NCI-H345 treated with DMSO at 0.1 percent for 48 hours (cell line): ENCODE measurements at regions not wholly inside any gene's neighbourhood (a gene's known extent, or its start where the extent isn't known, plus 50 kb on each side); places are given as distances from the start of the nearest gene placed in this dataset.
A peak's percentile ranks its signal among the peaks of the same experiment; 100 is the strongest.

Source experiments
- DNase-seq: peaks from one replicate; lab custom pipeline; 2025; ENCODE audit not compliant: unreplicated experiment; lab: John Stamatoyannopoulos, UW

DNA sequence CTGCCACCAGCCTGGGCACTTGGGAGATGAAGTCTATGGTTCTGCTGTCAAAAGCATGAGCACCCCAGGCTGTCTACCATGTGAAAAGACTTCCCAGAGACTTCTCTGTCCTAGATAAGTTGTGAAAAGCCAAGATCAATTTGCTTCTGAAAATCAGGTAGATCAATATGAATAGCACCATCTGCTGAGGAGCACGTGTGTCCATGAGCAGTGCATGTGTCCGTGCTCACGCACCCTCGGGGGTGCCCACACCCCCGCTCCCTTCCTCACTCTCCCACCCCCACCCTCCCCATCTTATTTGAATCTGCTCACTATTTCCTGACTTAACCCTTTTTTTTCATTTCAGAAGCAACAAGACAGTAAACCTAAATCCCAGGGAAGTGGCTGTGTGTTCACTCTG, 238.3 kb upstream of the SDK2 start:
- DNase-seq, result no peak

DNA sequence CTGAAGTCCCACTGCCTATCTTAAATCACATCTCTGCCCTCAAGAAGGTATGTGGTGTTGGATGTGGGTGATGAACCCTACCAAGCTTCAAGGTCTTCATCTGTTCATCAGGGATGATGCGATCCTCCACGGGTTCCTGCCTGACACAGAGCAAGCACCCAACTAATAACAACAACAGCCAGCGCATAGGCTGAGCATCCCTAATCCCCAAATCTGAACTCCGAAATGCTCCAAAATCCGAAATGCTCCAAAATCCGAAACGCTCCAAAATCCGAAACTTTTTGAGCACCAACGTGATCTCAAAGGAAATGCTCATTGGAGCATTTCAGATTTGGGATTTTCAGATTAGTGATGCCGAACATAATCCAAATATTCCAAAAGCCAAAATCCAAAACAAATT, 238.9 kb upstream of the SDK2 start:
- DNase-seq, result no peak

- no peak for DNase-seq
Measured at GRCh38 chr17:73887739-73888138, 243.5 kb upstream of the SDK2 start.

GRCh38 chr17:73888862-73889261, 244.6 kb upstream of the SDK2 start:
- no peak for DNase-seq

DNA sequence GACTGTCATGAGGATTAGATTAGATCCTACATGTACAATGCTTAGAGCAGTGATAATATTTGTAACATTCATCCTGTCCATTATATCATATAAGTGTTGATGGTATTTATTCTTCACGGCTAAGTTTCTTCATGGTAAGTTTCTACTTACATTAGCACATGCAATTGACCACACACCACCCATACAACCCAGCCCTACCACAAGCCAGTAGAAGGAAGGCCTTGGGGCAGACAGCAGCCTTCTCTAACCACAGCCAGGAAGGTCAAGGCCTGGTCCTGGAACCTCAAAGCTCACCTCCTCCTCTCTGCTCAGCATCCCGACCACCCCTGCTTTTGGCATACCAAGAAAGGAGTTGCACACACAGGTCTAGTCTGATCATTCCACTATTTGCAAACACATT, 245.2 kb upstream of the SDK2 start:
- DNase-seq, result no peak

- DNase-seq, result no peak
Measured at GRCh38 chr17:73890831-73891405, 246.7 kb upstream of the SDK2 start.

DNA sequence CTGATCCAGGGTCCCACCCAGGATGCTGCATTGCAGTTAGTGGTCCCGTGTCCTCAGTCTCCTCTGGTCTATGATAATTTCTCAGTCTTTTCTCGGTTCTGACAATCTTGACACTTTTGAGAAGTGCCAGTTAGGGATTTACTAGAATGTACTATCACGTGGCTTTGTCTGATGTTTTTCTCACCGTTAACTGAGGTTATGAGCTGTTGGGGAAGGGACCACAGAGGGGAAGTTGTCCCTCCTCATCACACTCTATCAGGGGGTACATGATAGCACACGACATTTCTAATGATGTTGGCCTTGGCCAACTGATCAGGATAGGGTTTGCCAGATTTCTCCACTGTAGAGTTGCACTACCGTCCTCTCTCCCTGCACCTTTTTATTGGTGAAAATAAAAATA, 250.9 kb upstream of the SDK2 start:
- DNase-seq, result no peak

- no peak for DNase-seq
Measured at GRCh38 chr17:73896966-73897365, 252.7 kb upstream of the SDK2 start.

DNA sequence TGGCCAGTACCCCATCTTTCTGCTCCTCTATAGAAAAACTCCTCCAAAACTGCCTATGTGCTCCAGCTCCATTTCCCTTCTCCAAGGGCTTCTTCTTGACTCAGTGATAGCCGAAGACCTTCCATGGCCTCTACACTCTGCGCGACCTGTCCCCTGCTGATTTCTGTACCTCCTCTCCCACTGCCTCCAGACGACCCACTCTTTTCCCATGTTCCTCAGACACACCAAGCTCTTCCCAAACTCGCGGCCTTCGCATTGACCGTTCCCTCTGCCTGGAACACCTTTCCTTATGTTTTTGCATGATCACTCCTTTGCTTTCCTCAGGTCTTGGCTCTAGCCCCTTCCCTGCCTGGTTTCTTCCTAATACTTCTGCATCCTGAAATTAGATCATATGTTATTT, 255.6 kb upstream of the SDK2 start:
- DNase-seq, result no peak

GRCh38 chr17:73900516-73900915, 256.3 kb upstream of the SDK2 start:
- DNase-seq, result no peak

DNA sequence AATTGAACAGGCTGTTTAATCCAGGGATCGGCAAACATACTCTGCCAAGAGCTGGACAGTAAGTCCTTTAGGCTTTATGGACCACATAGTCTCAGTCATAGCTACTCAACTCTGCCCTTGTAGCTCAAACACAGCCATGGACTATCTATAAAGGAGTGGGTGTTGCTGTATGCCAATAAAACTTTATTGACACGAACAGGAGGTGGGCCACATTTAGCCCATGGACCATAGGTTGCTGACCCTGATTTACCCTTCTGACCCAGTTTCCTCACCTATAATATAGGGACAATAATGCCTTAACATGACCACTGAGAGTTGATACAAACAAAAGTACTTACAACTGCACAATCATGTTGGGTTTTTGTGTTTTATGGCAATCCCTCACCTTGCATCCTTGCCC, 257.0 kb upstream of the SDK2 start:
- no peak for DNase-seq

DNA sequence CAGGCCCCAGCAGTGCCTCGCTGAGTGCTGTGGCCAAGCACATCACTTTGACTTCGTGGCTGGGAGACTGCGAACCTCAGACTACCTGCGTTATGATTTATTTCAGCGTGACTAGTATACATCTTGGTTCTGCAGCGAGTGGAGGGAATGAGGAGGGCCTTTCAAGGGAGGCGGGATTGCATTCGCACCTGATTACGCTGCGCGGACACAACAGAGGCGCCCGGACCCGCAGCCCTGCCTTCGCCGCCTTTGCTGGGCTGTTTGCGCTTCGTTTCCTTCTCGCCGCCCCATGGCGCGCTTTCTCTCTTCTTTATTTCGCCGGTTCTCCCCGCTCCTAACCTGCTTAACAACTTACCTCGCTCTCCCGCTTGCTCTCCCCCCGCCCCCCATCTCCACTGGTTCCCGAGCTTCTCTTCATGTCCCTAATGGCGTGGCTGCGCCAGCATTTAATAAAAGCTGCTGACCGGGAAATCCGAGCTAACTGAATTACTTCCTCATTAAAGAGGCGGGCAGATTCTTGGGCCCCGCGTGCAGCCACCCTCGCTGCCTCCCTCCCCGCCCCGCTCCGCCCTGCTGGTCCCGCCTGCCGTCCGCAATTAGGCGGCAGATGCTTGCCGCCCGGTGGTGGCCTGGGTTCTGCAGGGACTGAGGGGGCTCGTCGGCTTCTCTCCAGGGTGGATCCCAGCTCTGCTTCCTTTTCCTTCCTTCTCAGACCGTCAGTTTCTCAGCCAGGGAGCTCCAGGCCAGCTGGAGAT, 257.6 kb upstream of the SDK2 start:
- DNase-seq, result no peak

DNA sequence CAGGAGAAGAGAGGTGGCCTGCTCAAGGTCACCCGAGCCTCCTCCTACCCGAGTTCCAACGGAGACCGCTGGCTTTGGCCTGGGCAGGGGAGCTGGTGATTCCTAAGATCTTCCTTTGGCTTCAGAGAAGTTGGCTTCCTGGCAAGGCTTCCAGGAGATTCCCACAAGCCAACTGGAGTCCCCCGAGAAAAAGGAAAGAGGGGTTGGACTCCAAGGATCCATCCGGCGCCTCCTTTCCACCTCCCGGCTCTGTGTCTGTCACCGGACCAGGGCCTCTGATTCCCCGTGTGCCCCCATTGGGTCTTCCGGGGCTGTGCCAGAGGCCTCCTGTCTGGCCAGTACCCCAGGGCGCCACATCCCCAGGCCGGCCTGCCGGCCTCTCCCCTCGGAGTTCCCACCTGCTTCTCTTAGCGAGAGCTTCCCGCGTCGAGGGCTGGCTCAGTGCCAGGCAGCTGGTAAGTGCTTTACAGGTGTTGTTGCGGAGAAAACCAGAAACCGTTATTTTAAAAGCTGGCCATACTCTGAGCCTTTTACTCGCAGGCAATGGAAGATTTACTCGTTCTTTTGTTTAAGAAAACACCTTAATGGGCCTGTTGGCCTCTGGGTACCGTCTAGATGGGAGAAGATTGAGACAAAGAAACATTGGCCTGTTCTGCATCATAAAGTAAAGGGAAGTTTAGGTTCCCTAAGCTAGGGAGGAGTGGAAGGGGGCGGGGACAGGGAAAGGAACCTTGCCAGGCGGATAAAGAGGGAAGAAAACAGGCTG, 258.4 kb upstream of the SDK2 start:
- peak; percentile 61 for DNase-seq

GRCh38 chr17:73906896-73907870, 262.9 kb upstream of the SDK2 start:
- no peak for DNase-seq

- no peak for DNase-seq
Measured at GRCh38 chr17:73909186-73909585, 264.9 kb upstream of the SDK2 start.

DNA sequence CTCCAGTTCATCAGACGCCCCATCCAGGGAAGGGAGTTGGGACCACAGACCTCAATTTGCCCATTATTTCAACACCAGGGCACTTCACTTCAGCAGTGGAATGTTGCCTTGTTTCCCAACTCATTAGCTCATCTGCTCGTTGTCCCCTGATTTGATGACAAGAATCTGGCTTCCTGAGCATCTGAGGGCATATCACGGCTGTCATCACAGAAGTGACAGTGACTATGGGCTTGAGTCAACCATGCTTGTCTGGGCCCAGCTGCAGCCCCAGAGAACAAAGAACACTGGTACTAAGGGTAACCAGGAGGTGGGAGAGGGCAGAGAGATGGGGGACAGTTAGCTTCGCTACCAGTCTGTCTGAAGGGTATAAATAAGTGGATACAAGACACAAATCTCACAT, 266.0 kb upstream of the SDK2 start:
- DNase-seq, result no peak

GRCh38 chr17:73910821-73911515, 266.7 kb upstream of the SDK2 start:
- DNase-seq, result no peak

- no peak for DNase-seq
Measured at GRCh38 chr17:73911726-73912372, 267.6 kb upstream of the SDK2 start.

- no peak for DNase-seq
Measured at GRCh38 chr17:73912373-73912746, 268.1 kb upstream of the SDK2 start.
